Lung (tissue), 11 donors: ENCODE measurements at regions not wholly inside any gene's neighbourhood (a gene's known extent, or its start where the extent isn't known, plus 50 kb on each side); places are given as distances from the start of the nearest gene placed in this dataset.

Source experiments
- ATAC-seq: fragments of 200-7000 bp; cut with Tn5 transposase; one replicate; pipeline ENCODE4 v1.9.1; 2020; ENCODE audit warnings: moderate number of reproducible peaks; ENCODE audit not compliant: insufficient read depth, low FRiP score
- DNase-seq, 3 donors: peaks; one replicate each; pipeline ENCODE4 v3.0.0-alpha.2; 2013 to 2017
- H3K27ac ChIP-seq, 2 donors: one replicate each; pipeline ENCODE4 v1.5.1; 2013; ENCODE audit warnings: mild to moderate bottlenecking in 2 of 2, moderate library complexity in 2 of 2, control low read depth in 1 of 2, inconsistent platforms in 1 of 2, low read depth in 1 of 2, low read length in 1 of 2
- H3K27me3 ChIP-seq, 3 donors: one replicate each; pipeline ENCODE4 v1.5.1; 2013; ENCODE audit warnings: low read length in 2 of 3; ENCODE audit not compliant: control insufficient read depth in 3 of 3, insufficient read depth in 3 of 3
- H3K36me3 ChIP-seq, 4 donors: one replicate each; pipeline ENCODE4 v1.5.1; 2013; ENCODE audit warnings: low read length in 4 of 4, mild to moderate bottlenecking in 1 of 4, moderate library complexity in 1 of 4; ENCODE audit not compliant: control insufficient read depth in 4 of 4, insufficient read depth in 4 of 4
- H3K4me1 ChIP-seq, 5 donors: one replicate each; pipeline ENCODE4 v1.5.1; 2013; ENCODE audit warnings: low read length in 5 of 5, mild to moderate bottlenecking in 2 of 5, moderate library complexity in 1 of 5; ENCODE audit not compliant: control insufficient read depth in 5 of 5, insufficient read depth in 5 of 5
- H3K4me3 ChIP-seq: one replicate; pipeline ENCODE4 v1.5.1; 2013; ENCODE audit warnings: mild to moderate bottlenecking, control low read depth, moderate library complexity
- H3K9ac ChIP-seq, 2 donors: one replicate each; pipeline ENCODE4 v1.5.1; 2013; ENCODE audit warnings: low read length in 2 of 2, control low read depth in 1 of 2; ENCODE audit not compliant: insufficient read depth in 1 of 2
- H3K9me3 ChIP-seq, 4 donors: one replicate each; pipeline ENCODE4 v1.5.1; 2013; ENCODE audit warnings: low read length in 3 of 4, mild to moderate bottlenecking in 1 of 4, moderate library complexity in 1 of 4; ENCODE audit not compliant: control insufficient read depth in 4 of 4, insufficient read depth in 3 of 4
- WGBS, 2 donors: extraction: QIAGEN DNeasy Blood & Tissue Kit; methylation state at CpG; one replicate each; pipeline ENCODE4 v1.1.7; 2013; 5-methylcytosine and 5-hydroxymethylcytosine counted together
- TF ChIP-seq, protein P1 (sequence below): IDR thresholded peaks from 2 replicates; pipeline ENCODE4 v1.5.1; 2012; ENCODE audit warnings: mild to moderate bottlenecking; ENCODE audit errors: control extremely low read depth, extremely low read depth
- donor health status: control.
- donor health status: control.
- donor health status: Bipolar disorder and iron deficiency.
- donor health status: healthy.
- donor health status: DM: yes; HTN: yes; CAD: no.

DNA sequence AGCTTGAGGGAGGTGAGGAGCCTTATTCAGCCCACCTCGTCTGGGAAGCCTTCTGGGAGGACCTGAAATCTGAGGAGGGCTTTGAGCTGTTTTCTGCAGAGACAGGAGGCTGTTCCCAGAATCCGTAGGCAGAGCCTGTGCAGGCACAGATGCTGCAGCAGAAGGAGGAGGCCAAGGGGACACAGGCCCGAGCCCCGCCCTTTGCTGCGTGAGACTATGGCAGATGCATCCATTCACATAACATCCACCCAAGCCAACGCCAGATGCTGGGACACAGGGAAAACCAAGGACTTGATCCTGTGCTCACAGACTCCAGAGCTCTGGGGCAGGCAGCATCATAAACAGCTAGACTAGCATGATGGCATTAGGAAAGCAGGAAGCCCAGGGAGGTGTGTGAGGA lies 98.2 kb downstream of the KCNF1 start:
- Histone ChIP-seq H3K27ac (no peak overlapping the region), H3K27me3 (no peaks in the 10 kb centered on the region), H3K9me3 (peaks cover 0 to 10% (median 0%) of the 10 kb centered on the region in 4 donors), H3K4me3 (no peak overlapping the region), H3K9ac (no peak overlapping the region), H3K36me3 (no peaks in the 10 kb centered on the region), H3K4me1 (no peaks in the 10 kb centered on the region)
- DNase-seq: no peak
- WGBS, 2 donors: 85 to 87% methylated on average over 6 of the region's 6 CpGs
- ATAC-seq: no peak
- TF ChIP-seq, protein P1, sequence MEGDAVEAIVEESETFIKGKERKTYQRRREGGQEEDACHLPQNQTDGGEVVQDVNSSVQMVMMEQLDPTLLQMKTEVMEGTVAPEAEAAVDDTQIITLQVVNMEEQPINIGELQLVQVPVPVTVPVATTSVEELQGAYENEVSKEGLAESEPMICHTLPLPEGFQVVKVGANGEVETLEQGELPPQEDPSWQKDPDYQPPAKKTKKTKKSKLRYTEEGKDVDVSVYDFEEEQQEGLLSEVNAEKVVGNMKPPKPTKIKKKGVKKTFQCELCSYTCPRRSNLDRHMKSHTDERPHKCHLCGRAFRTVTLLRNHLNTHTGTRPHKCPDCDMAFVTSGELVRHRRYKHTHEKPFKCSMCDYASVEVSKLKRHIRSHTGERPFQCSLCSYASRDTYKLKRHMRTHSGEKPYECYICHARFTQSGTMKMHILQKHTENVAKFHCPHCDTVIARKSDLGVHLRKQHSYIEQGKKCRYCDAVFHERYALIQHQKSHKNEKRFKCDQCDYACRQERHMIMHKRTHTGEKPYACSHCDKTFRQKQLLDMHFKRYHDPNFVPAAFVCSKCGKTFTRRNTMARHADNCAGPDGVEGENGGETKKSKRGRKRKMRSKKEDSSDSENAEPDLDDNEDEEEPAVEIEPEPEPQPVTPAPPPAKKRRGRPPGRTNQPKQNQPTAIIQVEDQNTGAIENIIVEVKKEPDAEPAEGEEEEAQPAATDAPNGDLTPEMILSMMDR: no peak

DNA sequence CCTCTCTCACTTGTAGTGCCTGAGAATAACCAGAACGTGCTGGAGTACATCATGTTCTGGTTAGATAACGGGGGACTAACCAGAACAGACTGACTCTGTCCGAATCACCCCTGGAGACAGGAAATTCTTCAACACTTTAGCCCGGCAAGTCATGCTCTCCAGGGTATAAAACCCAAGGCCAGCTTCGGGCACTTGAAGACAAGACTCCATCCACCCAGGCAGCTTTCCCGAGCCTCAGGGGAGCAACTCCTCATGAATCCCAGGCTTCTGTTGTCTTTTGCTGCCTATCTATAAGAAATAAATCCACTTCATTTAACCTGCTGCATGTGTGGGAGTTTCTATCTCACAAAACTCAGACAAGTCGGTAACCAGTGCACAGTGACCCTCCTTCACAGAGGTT lies 99.6 kb downstream of the KCNF1 start:
- peaks cover 0 to 2% (median 0%) of the 10 kb centered on the region in 5 donors for H3K4me1 ChIP-seq
- H3K9me3 ChIP-seq: peaks cover 0 to 10% (median 0%) of the 10 kb centered on the region in 4 donors

DNA sequence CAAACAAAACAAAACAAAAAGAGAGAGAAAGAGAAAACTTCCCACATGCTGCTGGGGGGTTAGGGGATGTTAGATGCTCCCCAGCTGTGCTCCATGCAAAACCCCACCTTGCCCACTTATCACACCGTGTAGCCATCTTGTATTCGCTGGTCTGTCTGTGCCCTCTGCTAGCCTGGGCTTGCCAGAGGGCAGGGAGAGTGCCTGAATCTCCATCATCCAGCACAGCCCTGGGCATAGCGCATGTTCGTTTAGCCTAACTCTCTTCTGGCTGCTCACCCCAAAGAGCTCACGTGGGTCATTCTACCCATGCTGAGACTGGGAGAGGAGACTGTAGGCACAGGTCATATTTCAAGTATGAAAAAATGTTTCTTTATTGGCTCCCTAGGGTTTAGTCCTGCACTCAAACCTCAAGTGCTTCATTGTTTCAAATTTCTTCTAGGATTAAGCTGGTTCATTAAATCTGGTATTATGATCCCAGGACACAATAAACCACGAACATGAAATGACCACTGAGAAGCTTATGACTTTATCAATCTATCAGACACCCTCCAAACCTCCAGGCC lies 100.5 kb downstream of the KCNF1 start:
- no peak overlapping the region for H3K4me3 ChIP-seq
- TF ChIP-seq, protein P1: no peak
- no peaks in the 10 kb centered on the region for H3K27me3 ChIP-seq
- peaks cover 0 to 10% (median 0%) of the 10 kb centered on the region in 4 donors for H3K9me3 ChIP-seq
- no peak overlapping the region for H3K27ac ChIP-seq
- no peak overlapping the region for H3K9ac ChIP-seq
- DNase-seq (no peak), ATAC-seq (no peak)
- H3K4me1 ChIP-seq: peaks cover 0 to 10% (median 0%) of the 10 kb centered on the region in 5 donors
- H3K36me3 ChIP-seq: no peaks in the 10 kb centered on the region
- WGBS, 2 donors: 75 to 87% methylated on average over 6 of the region's 6 CpGs

More for the DNA sequence above, 99.6 kb downstream of the KCNF1 start:
- no peaks in the 10 kb centered on the region for H3K27me3 ChIP-seq
- no peak overlapping the region for H3K9ac ChIP-seq
- no peak for ATAC-seq
- DNase-seq: no peak
- H3K36me3 ChIP-seq: no peaks in the 10 kb centered on the region
- no peak overlapping the region for H3K27ac ChIP-seq
- TF ChIP-seq, protein P1: no peak
- no peak overlapping the region for H3K4me3 ChIP-seq
- WGBS, 2 donors: 88 to 89% methylated on average over 7 of the region's 7 CpGs

DNA sequence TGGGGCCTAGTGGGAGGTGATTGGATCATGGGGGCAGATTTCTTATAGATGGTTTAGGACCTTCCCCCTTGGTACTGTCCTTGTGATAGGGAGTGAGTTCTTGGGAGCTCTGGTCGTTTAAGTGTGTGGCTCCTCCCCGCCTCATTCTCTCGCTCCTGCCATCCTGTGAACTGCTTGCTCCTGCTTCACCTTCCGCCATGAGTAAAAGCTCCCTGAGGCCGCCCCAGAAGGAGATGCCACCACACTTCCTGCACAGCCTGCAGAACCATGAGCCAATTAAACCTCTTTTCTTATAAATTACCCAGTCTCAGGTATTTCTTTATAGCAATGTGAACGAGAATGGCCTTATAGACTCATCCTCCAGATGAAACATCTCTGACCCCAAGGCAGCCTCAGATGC lies 101.5 kb downstream of the KCNF1 start:
- no peak overlapping the region for H3K4me3 ChIP-seq
- 78 to 88% methylated on average over 6 of the region's 6 CpGs for WGBS, 2 donors
- peaks cover 0 to 14% (median 0%) of the 10 kb centered on the region in 4 donors for H3K9me3 ChIP-seq
- H3K27me3 ChIP-seq: peaks cover 0 to 3% (median 0%) of the 10 kb centered on the region in 3 donors
- H3K4me1 ChIP-seq: peaks cover 0 to 11% (median 0%) of the 10 kb centered on the region in 5 donors
- DNase-seq (peak in 1 of 3 donors; percentile 3), ATAC-seq (no peak)
- TF ChIP-seq, protein P1: no peak
- H3K36me3 ChIP-seq: no peaks in the 10 kb centered on the region
- no peak overlapping the region for H3K27ac ChIP-seq
- no peak overlapping the region for H3K9ac ChIP-seq
